ENCODE measurements at regions not wholly inside any gene's neighbourhood (a gene's known extent, or its start where the extent isn't known, plus 50 kb on each side); places are given as distances from the start of the nearest gene placed in this dataset.
"Not testable (repeated sequence)": the region's sequence is repeated elsewhere in the genome, so short reads cannot be mapped to it uniquely, and the experiment has no call there.

- no peak for DNase-seq (ENCODE audit: low read depth)
Observed at GRCh38 chr1:38746941-38747600, 112.5 kb downstream of the RRAGC start.

GRCh38 chr1:38746402-38746935 is 113.1 kb downstream of the RRAGC start:
- no peak for DNase-seq (ENCODE audit: low read depth)

DNA sequence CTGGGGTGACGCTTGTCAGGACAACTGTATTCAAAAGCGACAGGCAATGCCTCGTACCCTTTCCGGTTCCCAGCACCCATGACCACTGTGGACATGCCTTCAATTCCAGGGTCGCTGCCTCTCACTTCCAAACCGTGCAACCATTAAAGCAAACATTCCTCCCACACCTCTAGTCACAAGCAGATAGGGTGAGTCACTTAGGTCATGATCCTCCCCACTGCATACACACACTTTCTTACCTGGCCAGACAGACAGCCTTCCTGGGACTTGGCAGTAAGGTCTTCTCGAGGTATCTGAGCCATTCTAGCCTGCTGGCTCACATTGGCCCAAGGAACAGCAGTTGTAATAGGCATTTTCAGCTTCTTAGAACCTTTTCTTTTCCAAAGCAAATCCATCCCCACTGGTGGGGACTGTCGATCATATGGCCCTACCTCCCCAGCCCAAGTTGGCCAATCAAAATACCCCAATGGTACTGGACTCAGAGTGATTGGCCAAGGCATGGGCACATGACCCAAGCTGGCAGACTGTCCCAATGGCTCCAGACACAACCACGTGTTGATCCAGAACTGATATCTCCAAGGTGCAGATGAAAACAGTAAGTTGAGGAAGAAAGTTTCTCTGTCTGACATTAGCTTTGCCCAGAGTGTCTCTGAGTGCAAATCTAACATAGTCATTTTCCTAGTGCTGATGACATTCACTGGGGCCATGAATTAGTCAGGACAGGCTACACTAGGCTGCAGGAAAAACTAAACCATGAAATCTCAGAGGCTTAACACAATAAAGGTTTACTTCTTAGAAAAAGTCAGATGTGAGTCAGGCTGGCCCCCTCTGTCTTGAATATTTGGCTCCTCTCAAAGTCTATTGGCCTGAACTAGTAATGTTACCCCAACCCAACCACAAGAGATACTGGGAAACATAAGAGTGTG is 113.8 kb downstream of the RRAGC start:
- DNase-seq (ENCODE audit: low read depth), result no peak

- DNase-seq (ENCODE audit: low read depth), result no peak
Observed at GRCh38 chr1:38744452-38745350, 114.9 kb downstream of the RRAGC start.

DNA sequence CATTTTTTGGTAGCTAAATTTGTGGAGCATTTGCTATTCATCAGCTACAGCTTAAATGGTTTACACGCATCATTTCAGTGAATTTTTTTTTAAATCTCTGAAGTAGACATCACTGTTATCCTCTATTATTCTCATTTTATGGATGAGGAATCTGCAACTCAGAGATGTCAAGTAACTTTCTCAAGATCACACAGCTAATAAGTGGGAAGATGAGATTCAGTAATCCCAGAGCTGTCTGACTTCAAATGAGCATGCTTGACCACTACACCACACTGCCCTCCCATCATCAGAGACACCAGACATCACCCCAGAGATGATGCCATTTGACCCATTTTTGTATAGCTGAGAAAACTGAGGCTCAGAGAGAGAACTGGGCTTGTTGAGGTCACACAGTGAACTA is 116.4 kb downstream of the RRAGC start:
- no peak for DNase-seq (ENCODE audit: low read depth)

- peak; percentile 62 for DNase-seq (ENCODE audit: low read depth)
Observed at GRCh38 chr1:38741341-38741740, 118.2 kb downstream of the RRAGC start.

DNA sequence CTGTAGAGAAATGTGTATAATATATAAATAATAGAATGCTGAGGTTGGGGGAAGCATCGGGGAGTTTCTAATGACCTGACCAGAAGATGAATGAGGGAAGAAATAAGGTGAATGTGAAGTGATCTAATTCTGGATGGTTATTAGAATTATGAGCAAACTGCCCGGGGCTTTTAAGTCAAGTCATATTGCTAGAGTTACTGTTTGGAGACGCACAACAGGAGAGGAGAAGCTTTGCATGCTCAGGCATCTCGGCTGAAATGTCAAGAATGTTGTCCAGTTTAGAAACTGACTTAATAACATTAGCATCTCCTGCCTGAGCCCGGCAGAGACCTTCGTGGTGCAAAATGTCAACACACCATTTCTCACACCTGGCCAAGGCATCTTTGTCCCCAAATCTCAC is 119.1 kb downstream of the RRAGC start:
- peak; percentile 59 for DNase-seq (ENCODE audit: low read depth)

- no peak for DNase-seq (ENCODE audit: low read depth)
Observed at GRCh38 chr1:38738207-38738606, 121.4 kb downstream of the RRAGC start.

- DNase-seq (ENCODE audit: low read depth), result no peak
Observed at GRCh38 chr1:38736399-38736798, 123.2 kb downstream of the RRAGC start.

- DNase-seq (ENCODE audit: low read depth), result peak; percentile 86
Observed at GRCh38 chr1:38735651-38736161, 123.9 kb downstream of the RRAGC start.

- no peak for DNase-seq (ENCODE audit: low read depth)
Observed at GRCh38 chr1:38733761-38734160, 125.8 kb downstream of the RRAGC start.

DNA sequence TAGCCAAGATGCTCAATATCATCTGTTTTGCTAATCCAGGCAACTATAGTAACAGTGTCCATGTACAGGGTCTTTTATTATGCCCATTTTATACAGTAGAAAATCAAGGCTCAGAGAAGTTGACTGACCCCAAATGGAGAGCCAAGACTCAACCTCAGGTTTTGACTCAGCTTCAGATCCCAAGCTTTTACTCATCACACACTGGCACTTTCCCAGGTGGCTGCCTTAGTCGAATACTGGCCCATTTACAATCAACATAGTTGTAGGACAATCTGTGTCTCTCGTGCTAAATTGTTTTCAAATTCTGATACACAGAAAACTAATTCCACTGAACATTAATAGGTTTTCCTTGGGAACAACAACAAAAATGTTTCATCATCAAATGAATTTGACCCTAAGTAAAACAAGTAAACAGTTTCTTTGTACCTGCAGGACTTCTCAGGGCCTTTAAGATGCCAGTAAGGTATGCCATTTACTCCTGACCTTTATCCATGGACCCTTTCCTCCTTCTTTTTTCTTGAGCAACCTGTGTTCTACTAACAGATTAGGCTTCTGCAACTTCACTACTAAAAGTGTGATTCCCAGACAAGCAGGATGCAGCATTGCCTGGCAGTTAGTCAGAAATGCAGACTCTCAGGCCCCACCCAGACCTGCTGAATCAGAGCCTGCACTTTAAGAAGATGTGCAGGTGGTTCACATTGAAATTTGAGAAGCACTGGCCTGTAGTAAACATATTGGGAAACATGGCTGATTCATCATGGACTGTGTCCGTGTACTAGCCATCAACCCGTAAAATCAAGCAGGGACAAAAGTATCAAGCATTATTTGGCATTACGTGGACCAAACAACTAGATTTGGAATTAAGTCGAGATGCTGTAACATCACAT is 128.8 kb downstream of the RRAGC start:
- DNase-seq (ENCODE audit: low read depth), result peak; percentile 3

DNA sequence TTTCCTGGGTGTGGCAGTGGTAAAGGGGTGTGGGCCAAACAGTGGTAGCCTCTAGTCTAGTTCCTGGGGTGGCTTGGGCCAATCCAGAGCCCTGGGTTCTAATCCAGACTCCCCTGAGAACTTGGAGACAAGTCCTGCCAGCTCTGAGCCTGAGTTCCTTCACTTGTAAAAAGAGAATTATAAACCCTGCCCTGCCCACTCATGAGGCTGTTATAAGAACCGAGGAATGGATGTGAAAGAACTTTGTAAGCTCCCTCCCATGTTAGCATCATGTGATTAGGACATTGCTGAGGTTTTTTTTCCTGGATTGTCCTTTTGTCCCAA is 131.0 kb downstream of the RRAGC start:
- DNase-seq (ENCODE audit: low read depth), result no peak

- DNase-seq (ENCODE audit: low read depth), result peak; percentile 83
Observed at GRCh38 chr1:38727684-38728584, 131.6 kb downstream of the RRAGC start.

- DNase-seq (ENCODE audit: low read depth), result not testable (repeated sequence)
Observed at GRCh38 chr1:38725321-38725961, 134.1 kb downstream of the RRAGC start.

DNA sequence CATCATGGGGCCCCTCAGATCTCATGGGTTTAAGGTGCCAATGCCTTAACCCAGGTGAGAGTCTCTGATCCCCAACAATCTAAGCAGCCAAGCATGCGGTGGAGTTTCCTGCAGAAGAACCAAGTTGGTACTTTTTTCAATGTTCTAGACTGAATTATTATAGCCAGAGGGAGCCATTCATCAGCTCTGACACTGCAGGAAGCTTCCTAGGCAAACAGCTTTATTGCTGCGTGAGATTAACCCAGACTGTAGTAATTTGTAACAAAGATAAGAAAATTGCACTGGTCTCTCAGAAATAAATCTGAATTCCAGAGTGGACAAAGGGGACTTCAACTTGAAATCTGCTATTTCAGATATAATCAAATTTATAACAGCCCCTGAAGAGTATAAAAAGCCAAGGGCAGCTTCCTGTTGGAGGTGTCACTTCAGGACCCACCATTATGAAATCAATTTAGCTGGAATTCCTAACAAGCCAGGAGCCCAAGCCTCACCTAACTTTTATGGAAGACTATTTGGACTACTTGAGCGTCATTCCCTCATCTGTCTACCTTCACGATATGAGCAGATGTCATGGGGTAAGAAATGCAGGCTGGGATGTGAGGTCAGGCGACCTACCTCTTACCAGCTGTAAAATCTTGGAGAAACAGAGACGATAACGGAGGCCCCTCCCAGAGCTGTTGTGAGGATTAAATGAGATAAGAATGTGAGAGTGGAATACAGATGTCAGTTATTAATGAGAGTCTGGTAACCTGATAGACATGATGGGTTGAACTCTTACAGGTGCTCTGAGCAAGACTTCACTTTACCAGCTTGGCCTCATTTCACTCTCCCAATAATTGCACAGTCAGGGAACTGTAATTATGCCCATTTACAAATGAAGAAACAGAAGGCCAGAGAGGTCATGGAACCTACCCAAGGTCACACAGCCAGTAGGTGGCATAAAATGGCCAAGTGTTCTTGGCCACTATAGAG is 135.1 kb downstream of the RRAGC start:
- DNase-seq (ENCODE audit: low read depth), result no peak

DNA sequence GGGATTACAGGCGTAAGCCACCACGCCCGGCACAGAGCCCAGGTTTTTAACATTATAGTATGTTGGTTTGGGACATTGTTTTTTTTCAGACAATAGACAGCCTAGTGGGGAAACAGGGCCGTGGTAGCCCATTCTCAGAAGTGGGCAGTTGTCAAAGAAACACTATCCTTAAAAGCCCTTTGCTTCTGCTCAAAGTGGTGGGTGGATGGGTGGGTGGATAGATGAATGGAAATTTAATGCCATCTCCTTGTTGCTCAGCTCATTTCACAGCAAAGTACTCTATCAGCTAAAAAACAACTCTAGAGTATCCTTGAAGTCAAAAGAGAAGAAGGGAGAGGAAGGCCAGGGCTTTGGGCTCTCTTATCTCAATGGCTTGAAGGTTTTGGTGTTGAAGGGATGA is 137.8 kb downstream of the RRAGC start:
- no peak for DNase-seq (ENCODE audit: low read depth)

DNA sequence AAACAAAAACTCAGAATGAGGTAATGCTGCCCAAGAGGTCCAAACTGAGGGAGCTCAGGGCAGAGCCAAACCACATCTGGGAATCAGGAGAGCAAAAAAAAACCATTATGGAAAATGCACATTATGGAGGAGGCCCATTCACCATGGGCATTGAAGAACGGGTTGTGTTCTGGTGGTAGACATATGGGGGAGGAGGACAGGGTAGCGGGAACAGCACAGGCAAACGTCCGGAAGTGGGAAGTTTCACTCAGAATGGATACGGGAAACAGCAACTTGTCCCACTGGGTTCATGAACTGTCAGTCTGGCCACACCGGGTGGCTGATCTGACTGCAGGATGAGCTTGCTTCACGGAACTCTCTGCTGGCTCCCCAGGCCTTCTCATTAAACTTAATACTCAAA is 139.7 kb downstream of the RRAGC start:
- DNase-seq (ENCODE audit: low read depth), result no peak

Measured in EH (cell line).